Epithelial cell of proximal tubule (primary cell): ENCODE measurements at regions not wholly inside any gene's neighbourhood (a gene's known extent, or its start where the extent isn't known, plus 50 kb on each side); places are given as distances from the start of the nearest gene placed in this dataset.
A peak's percentile ranks its signal among the peaks of the same experiment; 100 is the strongest.

Experiments
- DNase-seq: peaks from one replicate; pipeline ENCODE4 v3.0.0-alpha.2; 2011; ENCODE audit warnings: low read depth
- H3K4me3 ChIP-seq: 2 replicates; pipeline ENCODE4 v1.5.1; 2011; ENCODE audit warnings: low read depth, mild to moderate bottlenecking, low read length
- TF ChIP-seq, protein P1 (sequence below): conservative IDR thresholded peaks from 2 replicates; pipeline ENCODE4 v1.5.1; 2012; ENCODE audit warnings: low read depth, mild to moderate bottlenecking, low read length

DNA sequence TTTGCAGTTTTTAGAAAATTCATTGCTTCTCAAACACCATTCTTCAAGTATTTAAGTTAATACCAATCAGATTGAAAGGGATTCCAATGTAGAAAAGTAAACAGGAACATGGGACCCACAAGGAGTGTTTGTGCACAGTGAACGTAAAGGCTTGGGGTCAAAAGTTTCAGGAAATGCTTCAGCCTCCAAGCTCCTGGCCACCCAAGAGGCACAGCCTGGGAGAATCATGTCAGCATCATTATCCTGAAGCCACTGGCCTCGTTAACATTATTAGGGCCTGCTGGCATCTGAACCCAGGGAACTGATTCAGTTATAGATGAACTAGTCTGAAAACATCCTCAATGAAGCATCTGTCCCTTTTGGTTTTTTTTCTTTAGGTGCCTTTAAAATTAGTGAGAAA is 122.9 kb downstream of the NXNL2 start:
- DNase-seq: no peak
- TF ChIP-seq, protein P1, sequence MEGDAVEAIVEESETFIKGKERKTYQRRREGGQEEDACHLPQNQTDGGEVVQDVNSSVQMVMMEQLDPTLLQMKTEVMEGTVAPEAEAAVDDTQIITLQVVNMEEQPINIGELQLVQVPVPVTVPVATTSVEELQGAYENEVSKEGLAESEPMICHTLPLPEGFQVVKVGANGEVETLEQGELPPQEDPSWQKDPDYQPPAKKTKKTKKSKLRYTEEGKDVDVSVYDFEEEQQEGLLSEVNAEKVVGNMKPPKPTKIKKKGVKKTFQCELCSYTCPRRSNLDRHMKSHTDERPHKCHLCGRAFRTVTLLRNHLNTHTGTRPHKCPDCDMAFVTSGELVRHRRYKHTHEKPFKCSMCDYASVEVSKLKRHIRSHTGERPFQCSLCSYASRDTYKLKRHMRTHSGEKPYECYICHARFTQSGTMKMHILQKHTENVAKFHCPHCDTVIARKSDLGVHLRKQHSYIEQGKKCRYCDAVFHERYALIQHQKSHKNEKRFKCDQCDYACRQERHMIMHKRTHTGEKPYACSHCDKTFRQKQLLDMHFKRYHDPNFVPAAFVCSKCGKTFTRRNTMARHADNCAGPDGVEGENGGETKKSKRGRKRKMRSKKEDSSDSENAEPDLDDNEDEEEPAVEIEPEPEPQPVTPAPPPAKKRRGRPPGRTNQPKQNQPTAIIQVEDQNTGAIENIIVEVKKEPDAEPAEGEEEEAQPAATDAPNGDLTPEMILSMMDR: no peak
- no peak overlapping the region for H3K4me3 ChIP-seq

DNA sequence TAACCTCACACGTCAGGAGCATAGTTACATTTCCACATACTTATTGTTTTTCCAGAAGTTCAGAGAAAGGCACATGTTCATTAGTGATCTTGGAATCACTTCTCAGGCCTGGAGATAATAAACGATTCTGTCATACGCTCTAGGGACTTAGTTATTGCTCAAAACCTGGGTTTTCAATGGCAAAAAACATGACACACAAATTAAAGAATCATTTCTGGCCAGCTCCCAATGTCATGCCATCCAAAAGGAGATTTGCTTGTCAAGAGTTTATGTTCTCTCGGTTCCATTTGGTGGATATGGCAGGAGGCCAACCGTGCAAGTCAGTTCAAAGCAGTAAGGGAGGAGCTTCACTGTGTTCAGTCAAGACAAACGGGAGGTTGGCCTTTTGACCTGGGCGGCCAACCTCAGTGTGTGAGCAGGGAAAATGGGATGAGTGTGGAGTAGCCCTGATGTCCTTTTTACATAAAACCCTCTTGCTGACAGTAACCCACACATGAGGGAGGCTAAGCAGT is 123.4 kb downstream of the NXNL2 start:
- TF ChIP-seq, protein P1: no peak
- H3K4me3 ChIP-seq: no peak overlapping the region
- DNase-seq: peak; percentile 66

DNA sequence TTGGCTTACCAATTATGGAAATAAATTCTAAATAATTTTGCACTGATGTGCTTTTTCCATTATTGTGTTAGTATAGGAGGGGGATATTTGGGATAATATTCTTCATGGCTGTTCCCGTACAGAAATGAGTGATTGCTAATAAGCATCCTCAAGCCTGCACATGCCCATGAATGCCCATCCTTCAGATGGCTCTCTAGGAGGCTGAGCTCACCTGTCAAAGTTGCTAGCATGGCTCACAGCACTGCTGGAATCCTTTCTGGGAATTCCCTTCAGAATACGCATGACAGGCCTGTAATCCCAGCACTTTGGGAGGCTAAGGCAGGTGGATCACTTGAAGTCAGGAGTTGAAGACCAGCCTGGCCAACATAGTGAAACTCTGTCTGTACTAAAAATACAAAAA is 124.1 kb downstream of the NXNL2 start:
- no peak for DNase-seq
- TF ChIP-seq, protein P1: no peak
- no peak overlapping the region for H3K4me3 ChIP-seq

DNA sequence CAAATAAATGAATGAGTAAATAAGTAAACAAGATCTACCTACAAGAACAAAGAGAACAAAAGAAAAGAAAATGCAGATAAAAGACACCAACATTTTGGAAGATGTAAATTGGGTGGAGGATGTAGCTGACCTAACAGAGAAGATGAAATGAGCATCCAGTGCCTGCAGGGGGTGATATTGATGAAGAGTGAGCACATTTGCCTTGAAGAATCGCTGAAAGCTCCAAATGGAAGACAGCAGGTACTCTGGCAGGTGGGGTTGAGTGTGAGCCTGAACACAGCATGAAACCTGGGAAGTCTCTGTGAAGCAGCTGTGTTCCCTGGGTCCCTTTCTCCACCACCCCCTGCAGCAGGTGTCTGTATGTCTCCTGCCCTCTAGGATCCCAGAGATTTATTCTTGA is 125.6 kb downstream of the NXNL2 start:
- no peak overlapping the region for H3K4me3 ChIP-seq
- TF ChIP-seq, protein P1: peak; percentile 74
- DNase-seq: no peak

DNA sequence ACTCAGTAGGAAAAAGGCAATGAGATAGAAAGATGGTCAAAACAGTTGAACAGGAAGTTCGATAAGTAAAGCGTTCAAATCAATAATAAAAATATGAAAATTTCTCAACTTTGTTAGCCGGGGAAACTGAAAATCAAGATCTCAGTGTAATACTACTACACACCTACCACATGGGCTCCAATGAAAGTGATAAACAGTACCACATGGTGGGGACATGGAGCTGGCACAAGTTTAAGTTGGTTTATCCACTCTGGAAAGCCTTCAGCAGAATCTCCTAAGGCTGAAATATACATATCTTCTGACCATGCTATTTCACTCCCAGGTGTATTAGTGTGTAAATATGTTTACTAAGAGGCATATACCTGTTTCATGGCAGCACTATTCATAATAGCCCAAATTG is 126.8 kb downstream of the NXNL2 start:
- DNase-seq: no peak
- H3K4me3 ChIP-seq: no peak overlapping the region
- TF ChIP-seq, protein P1: peak; percentile 27

DNA sequence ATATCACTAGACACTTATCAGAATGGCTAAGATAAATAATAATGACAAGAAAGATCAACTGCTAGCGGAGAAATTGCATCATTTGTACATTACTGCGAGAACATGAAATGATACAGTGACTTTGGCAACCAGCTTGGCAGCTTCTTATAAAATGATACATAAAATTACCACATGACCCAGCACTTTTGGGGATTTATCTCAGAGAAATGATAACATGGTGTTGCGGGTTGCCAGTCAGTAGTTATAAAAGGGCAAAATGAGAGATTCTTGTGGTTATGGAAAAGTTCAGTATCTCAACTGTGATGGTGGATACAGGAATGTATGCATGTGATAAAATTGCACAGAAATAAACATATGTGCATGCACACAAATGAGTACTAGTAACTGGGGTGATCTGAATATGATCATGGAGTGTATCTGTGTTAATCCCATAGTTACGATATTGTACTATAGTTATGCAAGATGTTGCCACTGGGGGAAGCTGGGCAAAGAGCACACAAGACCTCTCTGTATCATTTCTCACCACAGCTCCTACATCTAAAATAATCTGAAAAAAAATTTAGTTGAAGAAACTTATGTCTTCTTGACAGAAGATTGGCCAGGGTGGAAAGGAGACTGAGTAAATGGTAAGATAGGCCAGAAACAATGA is 128.9 kb downstream of the NXNL2 start:
- H3K4me3 ChIP-seq: no peak overlapping the region
- no peak for DNase-seq
- TF ChIP-seq, protein P1: no peak

DNA sequence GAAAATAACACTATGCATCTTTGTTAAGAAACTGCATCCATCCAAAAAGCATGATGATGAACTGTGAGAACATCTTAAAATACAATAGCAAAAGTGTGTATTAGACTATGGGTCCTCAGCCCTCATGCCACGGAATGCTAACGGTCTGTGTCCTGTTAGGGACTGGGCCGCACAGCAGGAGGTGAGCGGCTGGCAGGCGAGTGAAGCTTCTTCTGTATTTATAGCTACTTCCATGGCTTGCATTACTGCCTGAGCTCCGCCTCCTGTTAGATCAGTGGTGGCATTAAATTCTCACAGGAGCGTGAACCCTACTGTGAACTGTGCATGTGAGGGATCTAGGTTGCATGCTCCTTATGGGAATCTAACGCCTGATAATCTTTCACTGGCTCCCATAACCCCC is 129.8 kb downstream of the NXNL2 start:
- TF ChIP-seq, protein P1: no peak
- no peak overlapping the region for H3K4me3 ChIP-seq
- no peak for DNase-seq
